Panc1 (cell line): ENCODE measurements at regions not wholly inside any gene's neighbourhood (a gene's known extent, or its start where the extent isn't known, plus 50 kb on each side); places are given as distances from the start of the nearest gene placed in this dataset.

ENCODE experiments used
- ATAC-seq: fragments of 200-7000 bp; cut with Tn5 transposase; 2 replicates; pipeline ENCODE4 v1.9.1; 2020; ENCODE audit warnings: mild to moderate bottlenecking, moderate library complexity
- BruUV-seq: library from RNA; stranded (reverse); fragments of 400-500 nt; replicated peaks from 2 replicates; lab custom pipeline; 2021; lab: Mats Ljungman, UMichigan
- CTCF ChIA-PET: fragments of 300-600 bp; sonication (Branson Sonifier 250); formaldehyde crosslinking; loops from one replicate; lab custom pipeline; 2022; ENCODE audit warnings: antibody characterized with exemption; lab: Charles Lee
- POLR2A ChIA-PET: fragments of 300-600 bp; sonication (Branson Sonifier 250); formaldehyde crosslinking; loops from one replicate; lab custom pipeline; 2022; ENCODE audit warnings: antibody characterized with exemption; lab: Charles Lee
- DNase-seq: peaks from one replicate; pipeline ENCODE4 v3.0.0-alpha.2; 2010; ENCODE audit warnings: low read depth, low spot score
- H3K27ac ChIP-seq: 2 replicates; pipeline ENCODE4 v1.5.1; 2011; ENCODE audit warnings: mild to moderate bottlenecking, low read length, inconsistent platforms
- H3K27me3 ChIP-seq: fragments of 200-500 bp; sonication (Bioruptor generic); 2 replicates; pipeline ENCODE4 v1.6.0; 2014; ENCODE audit warnings: low read length, inconsistent platforms; ENCODE audit not compliant: control insufficient read depth, insufficient read depth
- H3K36me3 ChIP-seq: fragments of 200-500 bp; sonication (Bioruptor generic); 2 replicates; pipeline ENCODE4 v1.5.1; 2014; ENCODE audit warnings: inconsistent platforms, mild to moderate bottlenecking, low read length, moderate library complexity; ENCODE audit not compliant: control insufficient read depth, insufficient read depth
- H3K4me1 ChIP-seq: 2 replicates; pipeline ENCODE4 v1.5.1; 2011; ENCODE audit warnings: inconsistent platforms, mild to moderate bottlenecking, low read length, moderate library complexity; ENCODE audit not compliant: control insufficient read depth, insufficient read depth
- H3K4me3 ChIP-seq, 2 experiments: 2 replicates each; pipeline ENCODE4 v1.5.1; 2011 to 2012; ENCODE audit warnings: low read depth in 2 of 2, low read length in 2 of 2, mild to moderate bottlenecking in 2 of 2, inconsistent platforms in 1 of 2, moderate library complexity in 1 of 2
- H3K9me3 ChIP-seq: fragments of 200-500 bp; sonication (Bioruptor generic); 2 replicates; pipeline ENCODE4 v1.5.1; 2014; ENCODE audit warnings: low read depth, mild to moderate bottlenecking, inconsistent platforms, low read length, moderate library complexity; ENCODE audit not compliant: control insufficient read depth, insufficient read depth
- CTCF ChIP-seq: fragments of 450-650 bp; IDR thresholded peaks from 2 replicates; pipeline ENCODE4 v1.5.1; 2017; ENCODE audit warnings: mild to moderate bottlenecking
- POLR2AphosphoS5 ChIP-seq: IDR thresholded peaks from 2 replicates; pipeline ENCODE4 v1.6.1; 2012; ENCODE audit warnings: mild to moderate bottlenecking, low read depth, low read length, moderate library complexity
- REST ChIP-seq, 2 experiments: IDR thresholded peaks; 2 replicates each; pipeline ENCODE4 v1.6.1; 2011 to 2012; ENCODE audit warnings: low read depth in 2 of 2, control low read depth in 1 of 2, low read length in 1 of 2, mild to moderate bottlenecking in 1 of 2, moderate library complexity in 1 of 2; ENCODE audit not compliant: insufficient read depth in 1 of 2
- SIN3A ChIP-seq: IDR thresholded peaks from 2 replicates; pipeline ENCODE4 v1.6.1; 2012; ENCODE audit warnings: low read depth, mild to moderate bottlenecking, low read length, moderate library complexity, borderline replicate concordance; ENCODE audit not compliant: insufficient read depth
- TCF7L2 ChIP-seq: IDR thresholded peaks from 2 replicates; pipeline ENCODE4 v1.6.1; 2011; ENCODE audit warnings: mild to moderate bottlenecking, low read depth, low read length, inconsistent platforms
- in situ Hi-C: cut with HindIII; loops from 2 replicates; pipeline ENCODE4 v1.10.0; 2016; ENCODE audit warnings: low sequenced_read_pairs, low pct_unique_long_range_greater_than_20kb
- intact Hi-C: fragments of 100-400 bp; cut with micrococcal nuclease; formaldehyde crosslinking; loops from one replicate; pipeline ENCODE4 v1.10.0; 2022; ENCODE audit not compliant: unreplicated experiment

GRCh38 chr3:70507486-70507885 lies 195.0 kb upstream of the MDFIC2 start:
- BruUV-seq = no TSS peak

GRCh38 chr3:70506775-70507174 lies 194.3 kb upstream of the MDFIC2 start:
- ChIA-PET CTCF (no interaction called here), POLR2A (no interaction called here)
- intact Hi-C loops = no loop called here

More at GRCh38 chr3:70507486-70507885, 195.0 kb upstream of the MDFIC2 start:
- Histone ChIP-seq H3K9me3 (no peaks in the 10 kb centered on the region), H3K27me3 (no peaks in the 10 kb centered on the region), H3K27ac (no peak overlapping the region), H3K36me3 (no peaks in the 10 kb centered on the region), H3K4me3 (no peak overlapping the region), H3K4me1 (no peaks in the 10 kb centered on the region)
- intact Hi-C loops = no loop called here
- ATAC-seq = no peak
- TF ChIP-seq POLR2AphosphoS5 = no peak
- no peak for TF ChIP-seq TCF7L2
- no peak for TF ChIP-seq CTCF
- TF ChIP-seq SIN3A = no peak
- no peak for TF ChIP-seq REST (IDR thresholded peaks at IDR 0.05; ENCODE audit: insufficient read depth in 1 of 2, low read depth in 2 of 2, low read length in 1 of 2)
- in situ Hi-C loops = no loop called here
- CTCF ChIA-PET = no interaction called here
- POLR2A ChIA-PET = no interaction called here
- DNase-seq = no peak

More at GRCh38 chr3:70506775-70507174, 194.3 kb upstream of the MDFIC2 start:
- H3K27ac ChIP-seq = no peak overlapping the region
- no peaks in the 10 kb centered on the region for H3K36me3 ChIP-seq
- BruUV-seq = no TSS peak
- TF ChIP-seq TCF7L2 = no peak
- no peak for TF ChIP-seq SIN3A
- no peak for TF ChIP-seq REST (IDR thresholded peaks at IDR 0.05; ENCODE audit: insufficient read depth in 1 of 2, low read depth in 2 of 2, low read length in 1 of 2)
- no peak for TF ChIP-seq POLR2AphosphoS5
- H3K27me3 ChIP-seq = no peaks in the 10 kb centered on the region
- no peaks in the 10 kb centered on the region for H3K4me1 ChIP-seq
- ATAC-seq (no peak), DNase-seq (no peak)
- H3K4me3 ChIP-seq = no peak overlapping the region
- no peaks in the 10 kb centered on the region for H3K9me3 ChIP-seq
- in situ Hi-C loops = no loop called here
